Stimulated activated CD4-positive, alpha-beta T cell treated with anti-CD3 and anti-CD28 coated beads, Interleukin-2, amount 100 ng/mL, for 48 hours (primary cell): ENCODE measurements at regions not wholly inside any gene's neighbourhood (a gene's known extent, or its start where the extent isn't known, plus 50 kb on each side); places are given as distances from the start of the nearest gene placed in this dataset.
"Not testable (repeated sequence)": the region's sequence is repeated elsewhere in the genome, so short reads cannot be mapped to it uniquely, and the experiment has no call there.

ENCODE experiments used
- DNase-seq, 2 donors: peaks; one replicate each; pipeline ENCODE4 v3.0.0-alpha.2; 2020

GRCh38 chr4:159859656-159860148 is 756.8 kb downstream of the RAPGEF2 start:
- DNase-seq = no peak

- DNase-seq = no peak
Observed at GRCh38 chr4:159860945-159861344, 758.1 kb downstream of the RAPGEF2 start.

GRCh38 chr4:159864337-159864736 is 761.5 kb downstream of the RAPGEF2 start:
- DNase-seq = no peak

GRCh38 chr4:159867673-159868072 is 764.8 kb downstream of the RAPGEF2 start:
- no peak for DNase-seq

GRCh38 chr4:159868936-159869335 is 766.1 kb downstream of the RAPGEF2 start:
- not testable (repeated sequence) for DNase-seq

GRCh38 chr4:159871141-159871540 is 768.3 kb downstream of the RAPGEF2 start:
- no peak for DNase-seq

- DNase-seq = no peak
Observed at GRCh38 chr4:159881158-159881557, 778.3 kb downstream of the RAPGEF2 start.

GRCh38 chr4:159884989-159885388 is 782.1 kb downstream of the RAPGEF2 start:
- DNase-seq = no peak

GRCh38 chr4:159899596-159899995 is 796.7 kb downstream of the RAPGEF2 start:
- DNase-seq = no peak

- no peak for DNase-seq
Observed at GRCh38 chr4:159900562-159900961, 797.7 kb downstream of the RAPGEF2 start.

- DNase-seq = no peak
Observed at GRCh38 chr4:159902648-159903047, 799.8 kb downstream of the RAPGEF2 start.

GRCh38 chr4:159904906-159905305 is 802.0 kb downstream of the RAPGEF2 start:
- no peak for DNase-seq

- no peak for DNase-seq
Observed at GRCh38 chr4:159906051-159906450, 803.2 kb downstream of the RAPGEF2 start.

GRCh38 chr4:159906517-159906916 is 803.6 kb downstream of the RAPGEF2 start:
- no peak for DNase-seq

- no peak for DNase-seq
Observed at GRCh38 chr4:159910721-159911120, 807.8 kb downstream of the RAPGEF2 start.

- no peak for DNase-seq
Observed at GRCh38 chr4:159922119-159922518, 819.2 kb downstream of the RAPGEF2 start.

- DNase-seq = no peak
Observed at GRCh38 chr4:159925770-159926169, 822.9 kb downstream of the RAPGEF2 start.

- no peak for DNase-seq
Observed at GRCh38 chr4:159926871-159927270, 824.0 kb downstream of the RAPGEF2 start.

- no peak for DNase-seq
Observed at GRCh38 chr4:159927781-159928180, 824.9 kb downstream of the RAPGEF2 start.

- not testable (repeated sequence) for DNase-seq
Observed at GRCh38 chr4:159934602-159935001, 831.7 kb downstream of the RAPGEF2 start.

GRCh38 chr4:159937595-159937994 is 834.7 kb downstream of the RAPGEF2 start:
- no peak for DNase-seq

- DNase-seq = not testable (repeated sequence)
Observed at GRCh38 chr4:159939681-159940080, 836.8 kb downstream of the RAPGEF2 start.

- no peak for DNase-seq
Observed at GRCh38 chr4:159941076-159941475, 838.2 kb downstream of the RAPGEF2 start.

GRCh38 chr4:159944477-159944876 is 841.6 kb downstream of the RAPGEF2 start:
- DNase-seq = no peak

- no peak for DNase-seq
Observed at GRCh38 chr4:159946983-159947615, 844.2 kb downstream of the RAPGEF2 start.
